Stimulated activated CD4-positive, alpha-beta T cell treated with anti-CD3 and anti-CD28 coated beads, Interleukin-4, amount 100 ng/mL, for 1 hour (primary cell): ENCODE measurements at regions not wholly inside any gene's neighbourhood (a gene's known extent, or its start where the extent isn't known, plus 50 kb on each side); places are given as distances from the start of the nearest gene placed in this dataset.
"Not testable (repeated sequence)": the region's sequence is repeated elsewhere in the genome, so short reads cannot be mapped to it uniquely, and the experiment has no call there.

ENCODE experiments used
- DNase-seq: peaks from one replicate; pipeline ENCODE4 v3.0.0-alpha.2; 2020

GRCh38 chr16:52212841-52213240, 334.1 kb downstream of the TOX3 start:
- no peak for DNase-seq

DNA sequence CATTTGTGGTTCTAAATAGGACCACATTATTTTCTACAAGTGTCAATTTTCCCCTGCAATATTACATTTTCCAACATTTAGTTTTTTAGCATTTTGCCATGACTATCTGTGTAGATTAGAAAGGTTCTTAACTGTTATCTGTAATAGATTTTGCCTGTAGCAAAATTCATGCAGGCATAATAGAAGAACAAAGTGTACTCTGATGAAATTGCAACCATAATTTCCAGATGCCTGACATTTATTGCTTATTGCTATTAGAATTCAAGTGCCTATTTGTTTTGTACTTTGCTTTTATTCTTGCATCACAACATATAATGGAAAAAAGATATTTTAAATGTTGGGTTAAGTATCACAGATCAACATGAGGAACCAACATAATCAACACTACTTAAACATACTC, 337.7 kb downstream of the TOX3 start:
- no peak for DNase-seq

GRCh38 chr16:52203096-52203495, 343.8 kb downstream of the TOX3 start:
- DNase-seq = no peak

- no peak for DNase-seq
Observed at GRCh38 chr16:52193441-52193840, 353.5 kb downstream of the TOX3 start.

DNA sequence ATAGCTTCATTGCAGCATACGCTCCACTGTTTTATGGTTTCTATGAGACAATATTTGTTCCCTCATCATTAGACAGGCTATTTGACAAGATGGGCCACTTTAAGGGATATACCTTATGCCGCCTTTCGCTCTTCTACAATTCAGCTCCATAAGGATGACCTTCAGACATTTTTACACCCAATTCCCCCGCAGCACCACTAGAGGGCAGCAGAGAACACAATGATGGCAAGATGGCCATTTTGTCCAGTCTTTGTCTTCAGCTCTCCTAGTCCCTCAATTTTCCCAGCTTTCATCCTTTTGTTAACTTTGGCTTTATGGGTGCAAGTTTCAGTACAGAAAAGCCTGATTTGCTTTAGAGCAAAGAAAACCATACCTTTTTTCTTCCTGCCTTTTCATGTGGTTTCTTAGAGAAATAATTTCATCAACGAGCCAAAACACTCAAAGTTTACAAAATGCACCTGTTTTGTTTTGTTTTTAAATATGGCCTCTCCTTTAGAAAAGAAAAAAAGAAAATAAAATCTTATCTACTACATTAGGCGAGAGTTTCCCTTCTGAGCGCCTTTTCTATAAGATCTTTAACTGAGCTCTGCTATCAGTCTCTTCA, 355.3 kb downstream of the TOX3 start:
- peak; percentile 39 for DNase-seq

DNA sequence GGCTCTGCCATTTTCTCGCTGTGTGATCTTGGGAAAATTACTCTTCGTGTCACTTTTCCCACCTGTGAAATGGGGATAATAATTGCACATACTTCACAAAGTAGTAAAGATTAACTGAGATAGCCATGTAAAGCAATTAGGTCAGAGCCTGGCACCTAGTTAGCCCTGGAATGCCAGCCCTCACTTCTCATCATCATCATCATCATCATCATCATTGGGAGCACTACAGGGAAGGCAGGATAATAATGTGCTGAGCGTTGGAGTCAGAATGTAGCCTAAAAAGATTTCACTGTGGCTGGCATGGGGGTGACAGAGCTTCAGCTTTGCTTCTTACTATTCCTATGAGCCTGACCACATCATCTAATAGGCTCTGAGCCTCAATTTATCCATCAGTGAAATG, 362.6 kb downstream of the TOX3 start:
- no peak for DNase-seq

- DNase-seq = no peak
Observed at GRCh38 chr16:52182840-52183239, 364.1 kb downstream of the TOX3 start.

- no peak for DNase-seq
Observed at GRCh38 chr16:52174168-52174567, 372.8 kb downstream of the TOX3 start.

DNA sequence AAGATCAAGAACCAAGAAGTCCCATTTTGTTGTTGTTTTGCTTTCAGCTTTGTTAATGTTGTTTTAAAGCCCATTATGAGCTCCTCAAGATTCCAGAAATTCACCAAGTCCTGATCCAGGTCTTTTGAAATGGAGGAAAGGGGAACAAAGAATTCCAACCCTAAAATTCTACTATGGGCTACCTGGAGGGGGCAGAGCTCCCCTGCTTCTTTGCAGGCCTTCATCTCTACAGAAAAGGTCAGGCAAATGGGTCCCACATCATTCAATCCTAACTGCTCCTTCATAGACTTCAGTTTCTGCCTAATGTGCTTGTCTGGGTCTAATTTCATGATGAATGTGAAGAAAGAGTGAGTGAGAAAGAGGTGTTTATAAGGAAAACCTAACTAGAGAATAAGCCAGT, 375.5 kb downstream of the TOX3 start:
- no peak for DNase-seq

DNA sequence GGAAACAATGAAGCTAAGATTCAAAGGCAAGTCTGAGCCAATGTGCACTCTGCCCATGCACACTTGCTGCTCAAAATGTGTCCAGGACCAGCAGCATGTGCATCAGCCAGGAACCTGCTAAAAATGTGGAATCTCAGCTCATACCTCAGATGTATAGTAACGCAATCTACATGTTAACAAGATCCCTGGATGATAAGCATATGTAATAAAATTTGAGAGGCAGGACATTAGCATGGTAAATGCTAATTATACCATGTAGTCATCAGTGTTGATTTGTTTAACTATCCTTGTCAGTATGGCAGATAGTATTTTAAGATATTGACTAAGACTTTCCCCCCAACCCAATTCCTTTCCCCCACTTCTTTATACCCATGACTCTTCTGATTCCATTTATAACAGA, 379.6 kb downstream of the TOX3 start:
- no peak for DNase-seq

GRCh38 chr16:52165961-52166360, 381.0 kb downstream of the TOX3 start:
- no peak for DNase-seq

GRCh38 chr16:52149003-52149402, 397.9 kb downstream of the TOX3 start:
- DNase-seq = no peak

- no peak for DNase-seq
Observed at GRCh38 chr16:52141871-52142270, 405.1 kb downstream of the TOX3 start.

GRCh38 chr16:52128361-52128760, 418.6 kb downstream of the TOX3 start:
- no peak for DNase-seq

DNA sequence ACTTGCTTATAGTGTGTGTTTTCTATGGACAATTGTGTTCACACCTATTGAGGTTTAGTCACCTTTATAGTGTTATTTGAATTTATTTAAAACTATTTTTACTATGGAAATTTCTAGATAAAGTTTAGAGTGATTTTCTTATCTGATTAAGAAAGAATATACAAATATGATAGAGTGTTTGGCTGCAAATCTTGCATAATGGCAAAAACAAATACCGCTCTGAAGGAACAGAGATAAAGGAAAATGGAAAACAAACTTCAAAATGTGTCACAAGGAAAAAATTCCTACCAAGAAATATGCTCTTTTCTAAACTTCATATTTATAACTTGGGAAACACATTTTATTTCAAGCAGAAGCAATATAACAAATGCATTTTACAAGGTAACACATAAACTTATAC, 423.1 kb downstream of the TOX3 start:
- DNase-seq = no peak

- DNase-seq = no peak
Observed at GRCh38 chr16:52123061-52123839, 423.7 kb downstream of the TOX3 start.

- DNase-seq = no peak
Observed at GRCh38 chr16:52117171-52117570, 429.8 kb downstream of the TOX3 start.

GRCh38 chr16:52114379-52114778, 432.6 kb downstream of the TOX3 start:
- no peak for DNase-seq

DNA sequence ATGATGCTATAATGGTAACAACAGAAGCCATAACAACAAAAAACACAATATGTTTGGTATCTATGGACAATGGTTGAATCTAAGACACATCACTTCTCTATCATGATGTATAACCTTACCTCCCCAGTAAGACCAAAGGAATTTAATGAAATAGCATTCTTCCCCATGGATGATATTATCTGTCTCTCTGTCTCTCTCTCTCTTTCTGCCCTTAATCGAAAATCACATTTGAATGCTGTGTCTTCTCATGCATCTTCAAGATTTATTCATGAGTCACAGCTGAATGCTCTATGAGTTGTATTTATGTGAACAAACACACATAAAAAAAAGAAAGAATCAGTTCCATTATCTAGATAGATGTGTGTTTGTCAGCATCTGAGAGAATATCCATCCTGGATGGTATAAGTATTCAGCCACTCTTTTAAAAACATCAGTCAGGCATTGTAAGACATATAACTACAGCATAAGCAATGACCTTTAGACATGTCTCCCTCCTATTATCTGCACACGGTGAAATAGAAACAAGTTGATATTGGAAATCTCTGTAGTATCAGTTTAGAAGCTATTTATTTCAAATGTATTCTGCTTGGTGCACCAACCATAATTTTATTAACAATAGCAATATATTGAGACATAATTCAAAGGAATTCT, 433.3 kb downstream of the TOX3 start:
- no peak for DNase-seq

DNA sequence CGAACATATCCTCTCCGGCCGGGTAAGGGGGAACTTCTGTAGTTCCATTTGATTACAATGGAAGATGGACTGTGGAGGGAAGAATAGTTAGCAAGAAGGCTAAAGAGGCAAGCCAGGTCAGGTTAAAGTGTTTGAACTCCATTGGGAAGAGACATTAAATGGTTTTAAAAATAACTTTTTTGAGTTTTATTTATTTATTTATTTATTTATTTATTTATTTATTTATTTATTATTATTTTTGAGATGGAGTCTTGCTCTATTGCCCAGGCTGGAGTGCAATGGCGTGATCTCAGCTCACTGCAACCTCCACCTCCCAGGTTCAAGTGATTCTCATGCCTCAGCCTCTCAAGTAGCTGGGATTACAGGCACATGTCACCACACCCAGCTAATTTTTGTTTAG, 441.9 kb downstream of the TOX3 start:
- not testable (repeated sequence) for DNase-seq

DNA sequence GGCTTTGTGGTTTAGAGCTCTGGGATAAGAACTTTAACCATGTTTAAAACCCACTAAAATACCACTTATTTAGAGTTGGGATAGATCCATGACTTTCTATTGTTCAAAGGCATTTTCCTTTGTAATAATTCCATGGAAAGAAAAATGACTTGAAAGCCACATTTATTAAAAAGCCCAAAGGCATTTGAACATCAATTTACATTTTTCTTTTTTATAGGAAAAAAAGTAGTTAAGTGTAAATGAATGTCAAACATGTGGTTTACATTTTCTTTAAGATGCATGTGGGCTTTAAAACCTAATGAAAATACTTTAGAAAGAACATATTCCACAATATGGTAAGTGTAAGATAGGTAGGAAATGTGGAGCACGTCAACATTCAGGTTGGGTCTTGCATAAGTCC, 443.2 kb downstream of the TOX3 start:
- DNase-seq = no peak

- DNase-seq = no peak
Observed at GRCh38 chr16:52101246-52101645, 445.7 kb downstream of the TOX3 start.

DNA sequence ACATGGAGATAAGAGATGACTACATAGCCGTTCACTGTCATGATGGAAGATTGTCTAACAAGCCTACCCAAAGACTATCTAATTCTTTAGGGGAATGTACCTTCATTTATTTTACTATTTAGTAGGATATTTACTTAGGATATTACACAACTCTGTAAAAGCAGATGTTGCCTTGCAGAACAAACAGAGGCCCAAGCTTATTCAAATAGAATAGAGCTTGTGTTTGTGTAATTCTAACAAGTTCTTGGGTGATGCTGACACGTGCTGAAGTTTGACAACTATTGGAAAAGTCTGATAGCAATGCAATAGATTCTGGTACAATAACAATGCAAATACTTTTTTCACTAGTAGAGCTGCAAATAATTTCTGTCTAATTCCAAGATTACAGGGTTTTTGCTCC, 447.6 kb downstream of the TOX3 start:
- no peak for DNase-seq

DNA sequence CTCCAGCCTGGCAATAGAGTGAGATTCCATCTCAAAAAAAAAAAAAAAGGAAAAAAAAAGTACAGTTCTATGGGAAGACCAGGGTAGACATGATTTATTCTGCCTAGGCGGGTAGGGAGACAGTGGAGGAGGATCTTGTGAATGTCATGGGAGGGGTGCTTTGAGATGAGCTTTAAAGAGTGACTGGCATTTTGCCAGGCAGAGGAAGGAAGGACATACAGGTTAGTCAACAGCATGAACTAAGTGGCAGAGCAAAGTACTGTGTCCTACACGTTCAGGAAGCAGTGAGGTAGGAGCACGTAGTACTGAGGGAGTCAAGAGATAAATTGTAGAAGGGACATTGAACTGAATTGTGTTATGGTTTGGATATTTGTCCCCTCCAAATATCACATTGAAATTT, 451.5 kb downstream of the TOX3 start:
- no peak for DNase-seq
